ENCODE measurements at regions not wholly inside any gene's neighbourhood (a gene's known extent, or its start where the extent isn't known, plus 50 kb on each side); places are given as distances from the start of the nearest gene placed in this dataset.

DNA sequence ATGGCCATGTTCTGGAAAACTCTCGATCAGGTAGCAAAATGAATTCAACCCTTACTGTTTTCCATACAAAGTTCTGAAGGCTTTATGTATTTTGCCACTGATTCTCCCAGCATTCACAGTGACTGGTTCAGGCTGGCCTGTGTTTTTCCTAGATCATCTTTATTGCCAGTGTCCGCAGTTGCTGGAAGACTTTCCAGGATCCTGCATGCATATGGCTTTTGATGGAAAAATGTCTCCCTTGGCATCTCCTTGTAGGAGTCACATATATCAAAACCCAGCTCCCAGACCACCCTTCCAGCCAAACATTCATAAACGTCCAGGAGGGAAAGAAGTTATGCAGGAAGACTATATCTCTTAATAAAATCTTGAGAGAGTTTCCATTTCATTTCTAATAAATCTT lies 588.8 kb downstream of the MAFB start (continued):
- TF ChIP-seq CTCF (conservative IDR thresholded peaks at IDR 0.05; ENCODE audit: low read depth in 2 of 2) (no peak), EZH2 (IDR thresholded peaks at IDR 0.05; ENCODE audit: low read depth, unreplicated experiment) (no peak), POLR2AphosphoS5 (IDR thresholded peaks at IDR 0.05; ENCODE audit: low read depth) (no peak)

- Histone ChIP-seq H3K4me1 (ENCODE audit: insufficient read depth) (no peaks in the 10 kb centered on the region), H3K4me2 (no peak overlapping the region), H3K79me2 (replicated peaks; ENCODE audit: insufficient read depth) (no peaks in the 10 kb centered on the region), H3K36me3 (ENCODE audit: insufficient read depth) (peaks cover 3% of the 10 kb centered on the region; the same call in 1 of the 2 replicates), H3K9me2 (ENCODE audit: insufficient read depth) (peaks cover 23% of the 10 kb centered on the region), H3K27ac (ENCODE audit: low read depth) (no peak overlapping the region), H2AFZ (no peak overlapping the region), H3F3A (replicated peaks; ENCODE audit: low read depth) (no peaks in the 10 kb centered on the region), H4K20me1 (replicated peaks; ENCODE audit: insufficient read depth) (no peaks in the 10 kb centered on the region), H3K4me3 (no peak overlapping the region), H3K27me3 (ENCODE audit: insufficient read depth) (no peaks in the 10 kb centered on the region)
- Mint-ChIP-seq H3K27ac (no peak overlapping the region), H3K4me1 (no peaks in the 10 kb centered on the region), H3K9me3 (peaks cover 37% of the 10 kb centered on the region), H3K27me3 (ENCODE audit: insufficient read depth, low read depth, poor library complexity) (no peaks in the 10 kb centered on the region), H3K4me3 (no peak overlapping the region), H3K36me3 (ENCODE audit: low read depth) (peaks cover 56% of the 10 kb centered on the region)
- DNase-seq (ENCODE audit: low spot score) (no peak), ATAC-seq (no peak)
- TF ChIP-seq CTCF (conservative IDR thresholded peaks at IDR 0.05; ENCODE audit: low read depth in 2 of 2) (no peak), ZNF462 (CRISPR knock-in tag; IDR thresholded peaks at IDR 0.05) (no peak), EZH2 (IDR thresholded peaks at IDR 0.05; ENCODE audit: low read depth, unreplicated experiment) (no peak), STAT1 (IDR thresholded peaks at IDR 0.05; ENCODE audit: unreplicated experiment) (no peak), NANOG (IDR thresholded peaks at IDR 0.05; ENCODE audit: borderline replicate concordance) (no peak), ZNF114 (CRISPR knock-in tag; IDR thresholded peaks at IDR 0.05) (no peak), JUNB (IDR thresholded peaks at IDR 0.05; ENCODE audit: unreplicated experiment) (no peak), EZH2phosphoT487 (IDR thresholded peaks at IDR 0.05; ENCODE audit: unreplicated experiment) (no peak), POLR2AphosphoS5 (IDR thresholded peaks at IDR 0.05; ENCODE audit: low read depth) (no peak), CREB1 (CRISPR knock-in tag; IDR thresholded peaks at IDR 0.05; ENCODE audit: low read depth) (no peak)
- TF ChIP-seq, protein P1, sequence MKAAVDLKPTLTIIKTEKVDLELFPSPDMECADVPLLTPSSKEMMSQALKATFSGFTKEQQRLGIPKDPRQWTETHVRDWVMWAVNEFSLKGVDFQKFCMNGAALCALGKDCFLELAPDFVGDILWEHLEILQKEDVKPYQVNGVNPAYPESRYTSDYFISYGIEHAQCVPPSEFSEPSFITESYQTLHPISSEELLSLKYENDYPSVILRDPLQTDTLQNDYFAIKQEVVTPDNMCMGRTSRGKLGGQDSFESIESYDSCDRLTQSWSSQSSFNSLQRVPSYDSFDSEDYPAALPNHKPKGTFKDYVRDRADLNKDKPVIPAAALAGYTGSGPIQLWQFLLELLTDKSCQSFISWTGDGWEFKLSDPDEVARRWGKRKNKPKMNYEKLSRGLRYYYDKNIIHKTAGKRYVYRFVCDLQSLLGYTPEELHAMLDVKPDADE (IDR thresholded peaks at IDR 0.05), result no peak
Observed at GRCh38 chr20:40090236-40090635, 598.8 kb downstream of the MAFB start.
